Osteoblast (primary cell): ENCODE measurements at regions not wholly inside any gene's neighbourhood (a gene's known extent, or its start where the extent isn't known, plus 50 kb on each side); places are given as distances from the start of the nearest gene placed in this dataset.

Source experiments
- DNase-seq: peaks from one replicate; pipeline ENCODE4 v3.0.0; 2011; ENCODE audit warnings: low spot score, mixed read lengths; ENCODE audit not compliant: insufficient read length; ENCODE audit errors: missing footprints
- H2AFZ ChIP-seq: 2 replicates; pipeline ENCODE4 v1.6.0; 2011; ENCODE audit warnings: mild to moderate bottlenecking, low read length
- H3K27ac ChIP-seq: 2 replicates; pipeline ENCODE4 v1.5.1; 2011; ENCODE audit warnings: mild to moderate bottlenecking, low read depth, low read length, moderate library complexity
- H3K27me3 ChIP-seq: 2 replicates; pipeline ENCODE4 v1.6.0; 2012; ENCODE audit warnings: mild to moderate bottlenecking, control low read depth, inconsistent platforms, low read length, moderate library complexity; ENCODE audit not compliant: insufficient read depth
- H3K36me3 ChIP-seq: 2 replicates; pipeline ENCODE4 v1.5.1; 2011; ENCODE audit warnings: mild to moderate bottlenecking, low read length, control low read depth, moderate library complexity; ENCODE audit not compliant: insufficient read depth
- H3K4me1 ChIP-seq: 2 replicates; pipeline ENCODE4 v1.5.1; 2011; ENCODE audit warnings: mild to moderate bottlenecking, low read length, control low read depth, moderate library complexity; ENCODE audit not compliant: insufficient read depth
- H3K4me2 ChIP-seq: 2 replicates; pipeline ENCODE4 v1.6.0; 2011; ENCODE audit warnings: mild to moderate bottlenecking, low read length; ENCODE audit not compliant: insufficient read depth
- H3K4me3 ChIP-seq: fragments of 200-600 bp; sonication (generic); 3 replicates; pipeline ENCODE4 v1.5.1; 2012; ENCODE audit warnings: mild to moderate bottlenecking, low read length, inconsistent platforms; ENCODE audit not compliant: insufficient read depth
- H3K79me2 ChIP-seq: 2 replicates; pipeline ENCODE4 v1.6.0; 2012; ENCODE audit warnings: mild to moderate bottlenecking, low read length, control low read depth, inconsistent platforms; ENCODE audit not compliant: insufficient read depth
- H3K9me3 ChIP-seq: 2 replicates; pipeline ENCODE4 v1.5.1; 2011; ENCODE audit warnings: low read depth, low read length, control low read depth
- H4K20me1 ChIP-seq: 2 replicates; pipeline ENCODE4 v1.6.0; 2012; ENCODE audit warnings: mild to moderate bottlenecking, low read length, control low read depth; ENCODE audit not compliant: insufficient read depth
- TF ChIP-seq, protein P1 (sequence below): IDR thresholded peaks from 2 replicates; pipeline ENCODE4 v1.5.1; 2011; ENCODE audit warnings: mild to moderate bottlenecking, low read depth, low read length, moderate library complexity; ENCODE audit errors: extremely low read depth

DNA sequence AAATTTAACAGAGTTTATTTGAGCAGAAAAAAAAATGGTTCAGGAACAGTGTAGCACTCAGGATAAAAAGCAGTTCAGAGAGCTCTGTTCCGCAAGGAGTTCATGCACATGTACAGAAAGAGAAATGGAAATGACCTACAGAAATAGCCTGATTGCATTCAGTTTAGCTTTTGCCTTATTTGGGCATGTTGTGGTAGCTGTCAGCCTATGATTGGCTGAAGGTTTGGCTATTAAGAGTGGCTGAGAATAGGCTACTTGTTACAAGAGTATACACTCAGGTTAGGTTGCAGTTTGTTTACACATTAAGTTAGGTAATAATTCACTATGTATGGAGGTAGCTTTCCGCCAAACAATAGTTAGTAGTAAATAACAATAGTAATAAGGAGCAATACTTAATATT, 511.0 kb upstream of the TMPRSS15 start:
- Histone ChIP-seq H2AFZ (no peak overlapping the region), H4K20me1 (no peaks in the 10 kb centered on the region), H3K4me3 (no peak overlapping the region), H3K9me3 (peaks cover 3% of the 10 kb centered on the region), H3K4me2 (no peak overlapping the region), H3K4me1 (no peaks in the 10 kb centered on the region), H3K36me3 (no peaks in the 10 kb centered on the region), H3K27ac (no peak overlapping the region), H3K27me3 (no peaks in the 10 kb centered on the region), H3K79me2 (no peaks in the 10 kb centered on the region)
- TF ChIP-seq, protein P1, sequence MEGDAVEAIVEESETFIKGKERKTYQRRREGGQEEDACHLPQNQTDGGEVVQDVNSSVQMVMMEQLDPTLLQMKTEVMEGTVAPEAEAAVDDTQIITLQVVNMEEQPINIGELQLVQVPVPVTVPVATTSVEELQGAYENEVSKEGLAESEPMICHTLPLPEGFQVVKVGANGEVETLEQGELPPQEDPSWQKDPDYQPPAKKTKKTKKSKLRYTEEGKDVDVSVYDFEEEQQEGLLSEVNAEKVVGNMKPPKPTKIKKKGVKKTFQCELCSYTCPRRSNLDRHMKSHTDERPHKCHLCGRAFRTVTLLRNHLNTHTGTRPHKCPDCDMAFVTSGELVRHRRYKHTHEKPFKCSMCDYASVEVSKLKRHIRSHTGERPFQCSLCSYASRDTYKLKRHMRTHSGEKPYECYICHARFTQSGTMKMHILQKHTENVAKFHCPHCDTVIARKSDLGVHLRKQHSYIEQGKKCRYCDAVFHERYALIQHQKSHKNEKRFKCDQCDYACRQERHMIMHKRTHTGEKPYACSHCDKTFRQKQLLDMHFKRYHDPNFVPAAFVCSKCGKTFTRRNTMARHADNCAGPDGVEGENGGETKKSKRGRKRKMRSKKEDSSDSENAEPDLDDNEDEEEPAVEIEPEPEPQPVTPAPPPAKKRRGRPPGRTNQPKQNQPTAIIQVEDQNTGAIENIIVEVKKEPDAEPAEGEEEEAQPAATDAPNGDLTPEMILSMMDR: no peak
- DNase-seq: no peak

DNA sequence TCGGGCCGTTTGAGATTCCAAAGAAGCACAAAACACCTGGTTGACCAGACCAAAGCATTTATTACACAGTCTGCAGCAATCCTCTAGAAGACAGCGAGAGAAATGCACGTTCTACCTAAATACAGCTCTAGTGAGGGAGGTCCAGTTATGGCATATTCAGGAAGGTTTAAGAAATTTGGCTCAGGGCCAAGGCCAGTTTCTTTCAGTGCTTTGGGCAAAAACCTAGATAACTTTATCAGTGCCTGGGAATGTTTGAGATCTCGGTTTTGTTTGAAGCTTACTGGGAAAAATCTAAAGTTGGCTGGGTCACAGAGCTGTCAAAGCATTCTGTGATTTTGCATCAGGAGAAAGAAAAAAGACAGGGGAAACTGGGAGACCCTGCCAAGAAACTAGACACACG, 514.0 kb upstream of the TMPRSS15 start:
- TF ChIP-seq, protein P1: no peak
- no peak for DNase-seq
- H3K9me3 ChIP-seq: peaks cover 2% of the 10 kb centered on the region
- H2AFZ ChIP-seq: no peak overlapping the region
- H3K4me3 ChIP-seq: no peak overlapping the region
- no peaks in the 10 kb centered on the region for H3K27me3 ChIP-seq
- H3K4me1 ChIP-seq: no peaks in the 10 kb centered on the region
- no peaks in the 10 kb centered on the region for H3K36me3 ChIP-seq
- H3K27ac ChIP-seq: no peak overlapping the region
- H4K20me1 ChIP-seq: no peaks in the 10 kb centered on the region
- H3K79me2 ChIP-seq: no peaks in the 10 kb centered on the region
- no peak overlapping the region for H3K4me2 ChIP-seq

DNA sequence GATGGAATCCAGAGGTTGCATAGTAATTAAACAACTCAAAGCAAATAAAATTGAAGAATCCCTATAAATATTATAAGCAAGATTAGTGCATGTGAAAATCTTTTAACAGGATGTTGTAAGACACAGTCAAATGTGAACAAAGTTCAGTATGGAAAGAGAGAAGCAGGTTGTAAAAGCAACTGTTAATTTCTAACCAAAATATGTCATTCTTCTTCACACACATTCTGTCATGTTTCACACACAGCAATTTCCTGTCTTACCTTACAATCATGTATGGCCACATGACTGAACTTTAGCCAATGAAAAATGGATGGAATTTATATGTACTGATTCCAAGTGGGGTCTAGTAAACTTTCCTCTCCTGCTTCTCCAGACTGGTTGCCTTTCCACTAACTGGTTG, 527.7 kb upstream of the TMPRSS15 start:
- TF ChIP-seq, protein P1: no peak
- Histone ChIP-seq H3K36me3 (no peaks in the 10 kb centered on the region), H3K79me2 (no peaks in the 10 kb centered on the region), H4K20me1 (no peaks in the 10 kb centered on the region), H3K4me3 (no peak overlapping the region), H2AFZ (no peak overlapping the region), H3K27ac (no peak overlapping the region), H3K9me3 (no peaks in the 10 kb centered on the region), H3K4me1 (no peaks in the 10 kb centered on the region), H3K4me2 (no peak overlapping the region), H3K27me3 (no peaks in the 10 kb centered on the region)
- no peak for DNase-seq

DNA sequence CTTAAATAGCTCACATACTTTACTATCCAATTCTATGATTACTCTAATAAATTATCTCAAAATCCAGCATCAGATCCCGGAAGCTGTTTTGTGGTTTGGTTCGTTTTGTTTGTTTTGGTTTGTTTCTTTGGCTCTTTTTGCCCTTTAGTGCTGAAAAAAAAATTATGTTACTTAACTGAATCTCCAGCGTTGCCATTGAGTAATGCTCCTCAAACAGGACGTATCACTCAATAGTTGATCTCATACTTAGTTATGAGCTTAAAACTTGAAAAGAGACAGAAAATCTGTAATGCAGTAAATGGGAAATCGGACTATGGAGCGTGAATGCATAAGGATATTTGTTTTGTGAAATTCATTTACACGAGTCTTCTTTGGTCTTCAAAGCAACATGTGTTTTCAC, 533.8 kb upstream of the TMPRSS15 start:
- no peaks in the 10 kb centered on the region for H3K36me3 ChIP-seq
- peaks cover 5% of the 10 kb centered on the region for H3K9me3 ChIP-seq
- H3K4me1 ChIP-seq: no peaks in the 10 kb centered on the region
- H3K79me2 ChIP-seq: no peaks in the 10 kb centered on the region
- no peak overlapping the region for H3K27ac ChIP-seq
- no peaks in the 10 kb centered on the region for H3K27me3 ChIP-seq
- H2AFZ ChIP-seq: no peak overlapping the region
- no peaks in the 10 kb centered on the region for H4K20me1 ChIP-seq
- DNase-seq: no peak
- TF ChIP-seq, protein P1: no peak
- H3K4me2 ChIP-seq: no peak overlapping the region
- no peak overlapping the region for H3K4me3 ChIP-seq
